ENCODE measurements at regions not wholly inside any gene's neighbourhood (a gene's known extent, or its start where the extent isn't known, plus 50 kb on each side); places are given as distances from the start of the nearest gene placed in this dataset.

- TF ChIP-seq, protein P1, sequence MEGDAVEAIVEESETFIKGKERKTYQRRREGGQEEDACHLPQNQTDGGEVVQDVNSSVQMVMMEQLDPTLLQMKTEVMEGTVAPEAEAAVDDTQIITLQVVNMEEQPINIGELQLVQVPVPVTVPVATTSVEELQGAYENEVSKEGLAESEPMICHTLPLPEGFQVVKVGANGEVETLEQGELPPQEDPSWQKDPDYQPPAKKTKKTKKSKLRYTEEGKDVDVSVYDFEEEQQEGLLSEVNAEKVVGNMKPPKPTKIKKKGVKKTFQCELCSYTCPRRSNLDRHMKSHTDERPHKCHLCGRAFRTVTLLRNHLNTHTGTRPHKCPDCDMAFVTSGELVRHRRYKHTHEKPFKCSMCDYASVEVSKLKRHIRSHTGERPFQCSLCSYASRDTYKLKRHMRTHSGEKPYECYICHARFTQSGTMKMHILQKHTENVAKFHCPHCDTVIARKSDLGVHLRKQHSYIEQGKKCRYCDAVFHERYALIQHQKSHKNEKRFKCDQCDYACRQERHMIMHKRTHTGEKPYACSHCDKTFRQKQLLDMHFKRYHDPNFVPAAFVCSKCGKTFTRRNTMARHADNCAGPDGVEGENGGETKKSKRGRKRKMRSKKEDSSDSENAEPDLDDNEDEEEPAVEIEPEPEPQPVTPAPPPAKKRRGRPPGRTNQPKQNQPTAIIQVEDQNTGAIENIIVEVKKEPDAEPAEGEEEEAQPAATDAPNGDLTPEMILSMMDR (conservative IDR thresholded peaks at IDR 0.05) = no peak
- no peak for TF ChIP-seq EZH2 (IDR thresholded peaks at IDR 0.05; ENCODE audit: low read depth)
Observed at GRCh38 chr17:31746884-31747495, 112.1 kb downstream of the COPRS start.
